HG03039 (cell line): ENCODE measurements at regions not wholly inside any gene's neighbourhood (a gene's known extent, or its start where the extent isn't known, plus 50 kb on each side); places are given as distances from the start of the nearest gene placed in this dataset.
"Not testable (repeated sequence)": the region's sequence is repeated elsewhere in the genome, so short reads cannot be mapped to it uniquely, and the experiment has no call there.

Source experiments
- ATAC-seq: cut with Tn5 transposase; IDR thresholded peaks from one replicate; pipeline ENCODE4 v1.9.1; 2021; ENCODE audit warnings: mild to moderate bottlenecking, moderate library complexity; ENCODE audit not compliant: unreplicated experiment

DNA sequence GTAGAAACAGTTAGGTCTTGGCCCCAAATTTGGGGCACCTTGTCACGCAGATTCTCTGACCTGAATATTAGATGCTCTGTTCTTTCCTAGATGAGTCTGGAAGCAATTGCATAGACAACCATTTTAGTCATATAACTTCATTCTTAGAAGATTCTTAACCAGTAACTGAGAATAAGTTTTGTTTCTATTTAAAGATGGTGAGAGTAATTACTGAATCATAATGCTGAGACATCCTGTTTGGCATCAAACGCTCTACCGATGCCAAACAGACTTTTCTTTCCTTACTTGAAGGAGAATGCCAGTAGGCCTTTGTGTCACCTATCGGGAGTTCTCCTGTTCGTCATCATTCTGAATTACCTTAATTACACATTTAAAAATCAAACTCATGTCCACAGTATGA lies 131.6 kb upstream of the ID4 start:
- no peak for ATAC-seq

DNA sequence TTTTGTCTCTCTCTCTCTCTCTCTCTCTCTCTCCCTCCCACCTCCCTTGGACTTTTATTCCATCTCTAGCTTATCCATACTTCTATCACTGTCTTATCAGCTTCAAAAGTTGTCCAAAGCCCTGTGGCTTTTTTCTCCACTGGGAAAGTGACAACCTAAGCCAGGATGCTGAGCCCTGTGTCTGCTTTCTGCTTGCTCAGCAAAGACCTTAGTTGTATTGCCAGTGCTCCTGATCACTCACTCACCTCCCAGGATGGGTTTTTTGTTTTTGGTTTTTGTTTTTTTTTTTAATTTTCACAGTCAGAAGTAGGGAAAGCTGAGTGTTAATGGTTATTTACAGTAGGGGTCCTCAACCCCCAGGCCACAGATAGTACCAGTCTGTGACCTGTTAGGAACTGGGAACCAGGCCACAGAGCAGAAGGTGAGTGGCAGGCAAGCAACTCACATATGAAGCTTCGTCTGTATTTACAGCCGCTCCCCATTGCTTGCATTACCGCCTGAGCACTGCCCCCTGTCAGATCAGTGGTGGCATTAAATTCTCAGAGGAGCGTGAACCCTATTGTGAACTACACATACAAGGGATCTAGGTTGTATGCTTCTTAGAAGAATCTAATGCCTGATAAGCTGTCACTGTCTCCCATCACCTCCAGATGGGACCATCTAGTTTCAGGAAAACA lies 125.0 kb upstream of the ID4 start:
- no peak for ATAC-seq

DNA sequence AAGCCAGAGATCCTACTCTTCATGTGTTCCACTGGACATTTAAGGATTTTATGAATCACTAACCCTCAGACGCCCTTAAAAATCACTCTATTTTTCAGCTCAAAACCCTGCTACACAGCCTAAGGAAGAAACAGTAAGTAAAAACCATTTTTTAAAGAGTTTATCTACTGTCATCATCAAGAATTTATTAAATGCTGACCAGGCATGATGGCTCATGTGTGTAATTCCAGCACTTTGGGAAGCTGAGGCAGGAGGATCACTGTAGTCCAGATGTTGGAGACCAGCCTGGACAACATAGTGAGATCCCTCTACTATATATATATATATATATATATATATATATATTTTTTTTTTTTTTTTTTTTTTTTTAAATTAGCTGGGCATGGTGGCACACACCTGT lies 124.2 kb upstream of the ID4 start:
- no peak for ATAC-seq

DNA sequence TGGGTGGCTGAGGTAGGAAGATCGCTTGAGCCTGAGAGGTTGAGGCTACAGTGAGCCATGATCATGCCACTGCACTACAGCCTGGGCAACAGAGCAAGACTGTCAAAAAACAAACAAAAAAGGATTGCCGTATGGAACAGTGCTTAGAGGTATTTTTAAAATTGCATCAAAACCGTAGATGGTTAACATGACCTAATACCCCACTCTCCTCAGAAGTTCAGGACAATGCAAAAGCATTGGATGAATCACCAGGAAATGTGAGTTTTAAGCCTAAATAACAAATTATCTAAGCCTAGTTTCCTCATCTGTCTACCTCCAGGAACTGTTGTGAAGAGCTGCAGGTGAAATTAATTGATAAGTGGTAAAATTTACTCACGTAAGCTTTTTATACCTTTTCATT lies 123.8 kb upstream of the ID4 start:
- no peak for ATAC-seq

- no peak for ATAC-seq
Measured at GRCh38 chr6:19713984-19714383, 123.2 kb upstream of the ID4 start.

DNA sequence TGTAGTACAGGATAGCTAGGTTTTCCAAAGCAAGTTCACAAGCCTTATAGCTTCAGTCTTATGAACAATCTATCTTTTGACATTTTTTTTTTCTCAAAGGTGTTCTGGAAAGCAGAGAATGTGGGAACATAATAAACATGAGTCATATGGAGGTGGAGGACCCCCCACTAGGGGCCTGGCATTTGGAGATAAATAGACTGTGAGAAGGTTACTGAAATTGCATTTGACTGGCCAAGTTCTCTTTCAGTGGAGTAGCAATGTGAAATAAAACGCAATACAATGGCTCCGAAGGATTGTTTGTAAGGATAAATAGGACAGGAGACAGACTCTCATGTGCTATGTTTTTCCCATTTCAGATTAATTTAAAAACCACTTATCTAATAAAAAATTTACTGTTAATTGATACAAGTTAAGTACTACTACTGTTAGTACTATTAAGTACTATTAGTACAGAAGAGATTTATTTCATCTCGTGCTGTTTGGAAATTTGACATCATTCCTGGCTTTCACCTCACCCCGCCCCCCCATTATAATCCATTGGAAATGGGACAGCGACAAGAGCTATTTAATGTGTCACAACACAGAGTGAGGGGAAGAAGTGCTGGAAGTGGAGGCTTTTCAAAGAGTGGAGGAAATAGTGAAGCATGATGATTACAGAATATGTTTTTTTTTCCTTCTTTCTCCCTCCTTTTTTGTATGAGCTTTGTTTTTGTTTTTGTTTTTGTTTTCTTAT lies 122.6 kb upstream of the ID4 start:
- no peak for ATAC-seq

GRCh38 chr6:19715167-19715551 lies 122.0 kb upstream of the ID4 start:
- no peak for ATAC-seq

GRCh38 chr6:19719691-19720128 lies 117.5 kb upstream of the ID4 start:
- no peak for ATAC-seq

DNA sequence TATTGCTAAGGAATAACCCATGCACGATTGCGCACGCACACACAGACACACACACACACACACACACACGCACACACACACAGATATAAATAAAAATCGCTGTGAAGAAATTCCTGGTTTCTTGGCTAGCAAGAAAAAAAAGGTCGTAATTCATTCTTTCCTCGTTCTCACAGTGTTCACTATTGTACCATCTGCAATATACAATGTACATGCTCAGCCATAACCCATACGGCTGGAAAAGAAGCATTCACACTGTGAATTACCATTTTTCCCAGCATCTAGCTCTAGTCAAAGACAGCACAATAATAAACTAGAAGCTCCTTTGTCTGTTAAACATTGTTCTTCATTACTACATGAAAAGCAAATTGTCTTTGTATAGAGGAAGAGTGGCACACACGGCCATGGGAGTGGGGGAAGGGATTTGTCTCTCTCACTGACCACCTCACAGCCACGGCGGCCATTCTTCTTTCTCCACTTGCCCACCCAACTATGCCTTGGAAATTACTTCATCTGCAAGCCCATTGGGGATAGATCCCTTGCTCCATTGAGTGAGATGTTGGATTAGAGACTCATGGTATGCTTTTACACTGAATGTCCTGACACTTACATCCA lies 115.3 kb upstream of the ID4 start:
- no peak for ATAC-seq

DNA sequence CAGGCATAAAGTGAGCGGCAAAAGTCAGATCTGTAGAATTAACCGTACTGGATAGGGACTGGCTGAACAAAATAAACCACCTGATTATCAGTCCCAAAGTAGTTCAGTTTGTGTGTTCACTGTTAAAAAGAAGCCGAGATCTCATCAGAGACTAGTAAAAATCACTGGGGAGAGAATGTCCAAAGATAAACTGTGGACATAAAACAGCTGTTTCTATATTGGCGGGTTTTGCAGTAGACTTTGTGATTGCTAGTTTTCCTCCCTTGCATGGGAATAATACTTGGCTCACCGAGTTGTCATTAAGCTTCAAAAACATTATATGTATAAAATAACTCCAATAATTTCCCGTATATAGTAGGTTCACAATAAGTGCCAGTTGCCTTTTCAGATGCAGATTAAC lies 114.2 kb upstream of the ID4 start:
- no peak for ATAC-seq

DNA sequence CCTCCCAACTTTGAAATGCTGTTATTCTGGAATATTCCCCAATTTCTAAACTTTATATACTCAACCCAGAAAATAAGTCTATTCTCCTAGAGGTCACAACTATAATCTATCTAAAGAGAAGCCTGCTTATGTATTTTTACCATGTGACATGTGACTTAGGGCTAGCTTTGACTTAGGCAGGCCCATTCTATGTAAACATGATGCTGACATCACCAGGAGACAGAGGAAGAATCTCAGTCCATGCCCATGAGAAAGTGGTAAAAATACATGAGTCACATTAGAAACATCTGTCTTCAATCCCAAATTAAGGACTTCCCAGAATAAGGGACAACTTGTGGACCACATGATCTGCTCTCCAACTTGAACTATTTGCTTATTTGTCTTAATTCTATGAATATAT lies 113.6 kb upstream of the ID4 start:
- ATAC-seq: no peak

DNA sequence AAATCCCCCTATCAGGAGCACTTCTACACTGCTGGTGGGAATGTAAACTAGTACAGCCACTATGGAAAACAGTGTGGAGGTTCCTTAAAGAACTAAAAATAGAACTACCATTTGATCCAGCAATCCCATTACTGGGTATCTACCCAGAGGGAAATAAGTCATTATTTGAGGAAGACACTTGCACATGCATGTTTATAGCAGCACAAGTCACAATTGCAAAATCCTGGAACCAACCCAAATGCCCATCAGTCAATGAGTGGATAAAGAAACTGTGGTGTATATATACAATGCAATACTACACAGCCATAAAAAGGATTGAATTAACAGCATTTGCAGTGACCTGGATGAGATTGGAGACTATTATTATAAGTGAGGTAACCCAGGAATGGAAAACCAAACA lies 111.7 kb upstream of the ID4 start:
- not testable (repeated sequence) for ATAC-seq

DNA sequence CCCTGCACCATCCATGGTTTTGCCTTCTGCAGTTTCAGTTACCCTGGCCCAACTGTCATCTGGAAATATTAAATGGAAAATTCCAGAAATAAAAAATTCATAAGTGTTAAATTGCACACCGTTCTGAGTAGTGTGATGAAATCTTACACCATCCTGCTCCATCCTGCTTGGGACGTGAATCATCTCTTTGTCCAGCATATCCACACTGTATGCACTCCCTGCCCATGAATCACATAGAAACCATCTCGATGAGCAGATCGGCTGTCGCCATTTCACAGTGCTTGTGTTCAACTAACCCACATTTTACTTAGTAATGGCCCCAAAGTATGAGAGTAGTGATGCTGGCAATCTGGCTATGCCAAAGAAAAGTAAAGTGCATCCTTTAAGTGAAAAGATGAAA lies 105.9 kb upstream of the ID4 start:
- no peak for ATAC-seq

GRCh38 chr6:19734061-19734460 lies 103.1 kb upstream of the ID4 start:
- no peak for ATAC-seq

DNA sequence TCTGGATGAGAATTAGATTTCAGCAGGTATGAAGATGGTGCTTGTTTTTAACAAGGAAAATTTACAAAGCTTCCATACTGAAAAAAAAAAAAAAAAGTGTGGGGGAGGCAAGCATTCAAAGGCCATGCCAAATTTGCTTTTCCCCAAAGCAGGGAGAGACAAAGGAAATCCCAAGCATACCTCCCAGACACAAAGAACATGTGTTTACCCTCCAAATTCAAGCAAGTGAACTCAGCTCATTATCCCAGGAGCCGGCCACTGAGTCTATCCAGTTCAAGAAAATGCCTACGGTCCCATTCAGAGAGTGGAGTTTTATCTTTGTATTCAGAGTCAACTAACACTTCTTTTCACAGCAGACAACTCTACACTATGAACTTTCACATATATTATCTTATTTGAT lies 102.7 kb upstream of the ID4 start:
- no peak for ATAC-seq

DNA sequence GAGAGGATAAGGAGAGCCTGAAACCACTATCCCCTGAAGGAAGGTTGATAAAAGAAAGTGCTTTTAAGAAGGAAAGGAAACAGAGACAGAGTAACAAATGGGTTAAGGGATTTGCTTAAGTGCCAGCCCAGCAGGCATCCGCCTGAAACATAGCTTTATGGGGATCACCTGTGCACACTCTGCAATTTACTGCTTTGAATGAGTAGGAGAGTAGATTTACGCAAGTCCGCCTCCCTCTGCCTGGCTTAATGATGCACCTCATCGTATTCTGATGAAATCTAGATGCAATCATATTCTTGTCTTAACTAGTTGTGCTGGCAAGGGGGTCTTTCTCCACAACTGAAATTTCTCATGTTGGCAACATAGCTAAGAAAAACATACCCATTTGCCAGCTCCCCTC lies 101.1 kb upstream of the ID4 start:
- ATAC-seq: no peak

- no peak for ATAC-seq
Measured at GRCh38 chr6:19738010-19738409, 99.2 kb upstream of the ID4 start.

DNA sequence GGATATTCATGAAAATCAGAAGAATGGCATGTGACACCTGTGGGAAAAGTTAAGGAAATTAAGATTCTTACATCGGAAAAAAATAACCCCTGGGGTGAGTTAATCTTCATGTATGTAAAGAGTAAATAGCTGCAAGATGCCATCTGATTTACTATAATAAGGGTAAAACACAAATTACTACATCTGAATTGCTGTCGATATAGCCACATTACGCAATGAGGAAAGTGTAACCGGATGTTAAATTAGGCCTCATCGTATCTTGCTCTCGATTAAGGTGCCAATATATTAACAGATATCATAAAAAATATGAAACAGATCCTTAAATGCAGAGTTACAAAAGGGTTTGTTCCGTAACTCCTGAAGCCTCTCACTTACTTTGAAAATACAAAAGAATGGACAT lies 87.4 kb upstream of the ID4 start:
- ATAC-seq: no peak

DNA sequence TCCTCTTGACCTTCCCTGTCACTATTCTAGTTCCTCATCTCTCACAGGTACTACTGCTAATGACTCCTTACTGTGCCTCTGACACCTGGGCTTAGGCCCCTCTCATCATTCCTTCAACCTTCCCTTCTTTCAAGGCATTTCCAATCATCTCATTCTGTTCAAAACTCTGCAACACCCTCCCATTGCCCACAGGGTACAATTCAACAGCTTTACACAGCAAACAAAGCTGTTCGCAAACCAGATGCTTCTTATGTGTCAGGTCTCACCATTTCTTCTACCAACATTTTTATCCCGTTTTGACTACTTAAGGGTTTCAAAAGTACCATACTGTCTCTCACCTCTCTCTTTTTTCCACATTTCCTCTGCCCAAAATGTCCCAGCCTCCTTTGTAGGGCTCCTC lies 84.4 kb upstream of the ID4 start:
- no peak for ATAC-seq

DNA sequence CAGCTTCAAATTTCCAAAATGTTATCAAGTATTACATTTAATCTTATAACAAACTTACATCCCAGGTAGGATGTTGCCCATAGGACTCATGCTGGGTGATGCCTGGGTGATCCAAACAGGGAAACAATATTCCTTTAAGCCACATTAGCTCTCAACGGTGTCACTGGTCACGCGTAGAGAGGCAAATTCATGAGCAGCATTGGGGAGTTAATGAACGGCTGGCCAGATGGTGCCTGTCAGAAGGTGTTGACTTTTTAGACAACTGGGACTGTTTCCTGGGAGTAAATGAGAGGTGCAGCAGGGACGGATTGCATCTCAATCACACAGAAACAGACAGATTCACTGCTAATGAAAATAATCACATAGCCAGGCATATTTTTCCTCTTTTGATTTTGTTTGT lies 83.3 kb upstream of the ID4 start:
- ATAC-seq: no peak

DNA sequence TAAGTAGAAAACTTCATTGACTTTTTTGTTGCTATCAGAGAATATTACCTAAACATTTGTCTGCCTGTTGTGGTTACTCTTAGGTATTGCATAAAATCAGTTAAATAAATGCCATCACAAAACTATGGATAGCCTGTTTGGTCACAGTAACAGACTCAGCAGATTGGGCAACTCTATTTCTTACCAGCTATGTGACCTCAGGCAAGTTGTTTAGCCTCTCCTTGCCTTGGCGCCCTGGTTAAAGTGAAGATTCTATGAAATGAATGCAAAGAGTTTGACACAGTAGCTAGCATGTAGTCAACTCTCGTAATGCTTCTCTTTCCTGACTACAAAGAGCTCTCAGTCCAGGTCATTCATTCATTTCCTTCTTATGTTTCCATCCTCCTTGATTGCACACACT lies 82.5 kb upstream of the ID4 start:
- no peak for ATAC-seq

DNA sequence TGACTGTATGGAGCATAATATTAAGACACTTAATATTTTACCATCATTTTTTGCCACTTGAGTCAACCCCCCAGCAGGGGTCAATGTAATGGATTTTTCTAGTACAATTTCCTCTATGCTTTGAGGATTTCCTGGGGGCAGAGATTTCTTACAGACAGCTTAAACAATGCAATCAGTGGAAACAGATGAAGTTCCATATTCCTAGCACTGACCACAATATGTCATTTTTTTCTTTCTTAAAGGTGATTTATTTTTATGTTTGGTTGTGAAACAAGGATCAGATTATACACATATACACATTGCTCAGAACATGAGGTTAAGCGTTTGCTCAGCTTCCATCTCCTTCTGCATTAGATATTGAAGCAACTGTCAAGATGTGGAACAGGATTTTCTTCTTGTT lies 82.0 kb upstream of the ID4 start:
- no peak for ATAC-seq
